Endothelial cell of umbilical vein (primary cell): ENCODE measurements at regions not wholly inside any gene's neighbourhood (a gene's known extent, or its start where the extent isn't known, plus 50 kb on each side); places are given as distances from the start of the nearest gene placed in this dataset.

Experiments
- BruUV-seq: library from RNA; stranded (reverse); fragments of 400-500 nt; replicated peaks from 2 replicates; lab custom pipeline; 2021; lab: Mats Ljungman, UMichigan
- CTCF ChIA-PET: fragments of 300-600, 350-600 bp; sonication (Branson Sonifier 250); formaldehyde crosslinking; loops from one replicate; lab custom pipeline; 2021; ENCODE audit warnings: antibody characterized with exemption, inconsistent platforms; lab: Charles Lee
- POLR2A ChIA-PET: fragments of 300-600, 350-600 bp; sonication (Branson Sonifier 250); formaldehyde crosslinking; loops from one replicate; lab custom pipeline; 2021; ENCODE audit warnings: antibody characterized with exemption, inconsistent platforms; lab: Charles Lee
- DNase-seq: peaks from one replicate; pipeline ENCODE4 v3.0.0-alpha.2; 2011; ENCODE audit warnings: low read depth, low spot score
- FAIRE-seq: peaks from 2 replicates; lab custom pipeline; 2011; peaks lifted over from hg19 to GRCh38; lab: Jason Lieb, UNC
- H2AFZ ChIP-seq: 2 replicates; pipeline ENCODE4 v1.6.0; 2012; ENCODE audit warnings: low read depth, low read length, control low read depth, inconsistent platforms
- H3K27ac ChIP-seq: 2 replicates; pipeline ENCODE4 v1.5.1; 2011; ENCODE audit warnings: low read depth, mild to moderate bottlenecking, control low read depth, low read length, moderate library complexity; ENCODE audit not compliant: insufficient read depth
- H3K27me3 ChIP-seq, 2 experiments: 2 replicates each; pipeline versions ENCODE4 v1.6.0 to v1.6.1; 2011; ENCODE audit warnings: low read length in 2 of 2, mixed read lengths in 1 of 2; ENCODE audit not compliant: control insufficient read depth in 2 of 2, insufficient read depth in 2 of 2
- H3K36me3 ChIP-seq, 2 experiments: 2 replicates in 1 of 2; 3 replicates in 1 of 2; pipeline ENCODE4 v1.5.1; 2011; ENCODE audit warnings: low read length in 2 of 2, mild to moderate bottlenecking in 1 of 2, moderate library complexity in 1 of 2; ENCODE audit not compliant: control insufficient read depth in 2 of 2, insufficient read depth in 2 of 2; ENCODE audit errors: extremely low read depth in 1 of 2
- H3K4me1 ChIP-seq: 3 replicates; pipeline ENCODE4 v1.5.1; 2011; ENCODE audit warnings: mild to moderate bottlenecking, low read length; ENCODE audit not compliant: control insufficient read depth, insufficient read depth; ENCODE audit errors: extremely low read depth
- H3K4me2 ChIP-seq: 2 replicates; pipeline ENCODE4 v1.6.1; 2011; ENCODE audit warnings: low read length, control low read depth, mixed read lengths; ENCODE audit not compliant: insufficient read depth
- H3K4me3 ChIP-seq, 3 experiments: fragments of 200-600 bp in 1 of 3; sonication (generic), shearing (Covaris generic) in 1 of 3; replicated peaks in 1 of 3; 2 replicates each; pipeline ENCODE4 v1.5.1; 2011 to 2016; ENCODE audit warnings: control low read depth in 3 of 3, low read length in 3 of 3, mild to moderate bottlenecking in 2 of 3, inconsistent platforms in 1 of 3, low read depth in 1 of 3, moderate library complexity in 1 of 3; ENCODE audit not compliant: insufficient read depth in 1 of 3
- H3K79me2 ChIP-seq: 2 replicates; pipeline ENCODE4 v1.6.0; 2012; ENCODE audit warnings: low read length, inconsistent platforms; ENCODE audit not compliant: control insufficient read depth, insufficient read depth
- H3K9ac ChIP-seq: replicated peaks from 2 replicates; pipeline ENCODE3; 2011; ENCODE audit warnings: low read length, control low read depth; ENCODE audit not compliant: insufficient read depth; ENCODE audit errors: extremely low read depth
- H3K9me1 ChIP-seq: replicated peaks from 3 replicates; pipeline ENCODE4 v1.6.0; 2011; ENCODE audit warnings: mild to moderate bottlenecking, low read length; ENCODE audit not compliant: control insufficient read depth, insufficient read depth; ENCODE audit errors: extremely low read depth
- H3K9me3 ChIP-seq: replicated peaks from 2 replicates; pipeline ENCODE4 v1.5.1; 2012; ENCODE audit warnings: low read length, inconsistent platforms; ENCODE audit not compliant: control insufficient read depth, insufficient read depth
- H4K20me1 ChIP-seq: replicated peaks from 2 replicates; pipeline ENCODE3; 2011; ENCODE audit warnings: mild to moderate bottlenecking, low read length; ENCODE audit not compliant: control insufficient read depth, insufficient read depth; ENCODE audit errors: extremely low read depth
- CTCF ChIP-seq, 2 donors: IDR thresholded peaks; 1 replicate in 1 of 2; 2 replicates in 1 of 2; pipeline ENCODE4 v1.5.1; 2011; ENCODE audit warnings: low read length in 2 of 2, mild to moderate bottlenecking in 2 of 2, moderate library complexity in 2 of 2, control low read depth in 1 of 2, inconsistent platforms in 1 of 2, low read depth in 1 of 2; ENCODE audit not compliant: insufficient read depth in 1 of 2; ENCODE audit errors: extremely low read depth in 1 of 2
- EZH2 ChIP-seq: IDR thresholded peaks from 2 replicates; pipeline ENCODE4 v1.6.1; 2012; ENCODE audit warnings: borderline replicate concordance, low read depth, mild to moderate bottlenecking, moderate library complexity, low read length, inconsistent platforms; ENCODE audit not compliant: severe bottlenecking
- FOS ChIP-seq: IDR thresholded peaks from 2 replicates; pipeline ENCODE4 v1.6.1; 2011; ENCODE audit warnings: mild to moderate bottlenecking, low read length, moderate library complexity, borderline replicate concordance; ENCODE audit not compliant: insufficient read depth
- GATA2 ChIP-seq: IDR thresholded peaks from 2 replicates; pipeline ENCODE4 v1.7.0; 2011; ENCODE audit warnings: low read depth, mild to moderate bottlenecking, moderate library complexity, mixed read lengths, low read length; ENCODE audit not compliant: insufficient read length, insufficient read depth
- JUN ChIP-seq: IDR thresholded peaks from 2 replicates; pipeline ENCODE4 v1.6.1; 2011; ENCODE audit warnings: borderline replicate concordance, low read depth; ENCODE audit not compliant: insufficient read length, insufficient read depth
- MAX ChIP-seq: IDR thresholded peaks from 2 replicates; pipeline ENCODE4 v1.6.1; 2011; ENCODE audit not compliant: insufficient read depth, insufficient read length
- MYC ChIP-seq: IDR thresholded peaks from one replicate; pipeline ENCODE4 v1.6.1; 2011; ENCODE audit warnings: mild to moderate bottlenecking, low read depth, low read length
- POLR2A ChIP-seq: IDR thresholded peaks from 2 replicates; pipeline ENCODE4 v1.6.1; 2012; ENCODE audit warnings: low read depth, mild to moderate bottlenecking, control low read depth, low read length
- POLR2AphosphoS5 ChIP-seq: IDR thresholded peaks from 2 replicates; pipeline ENCODE4 v1.6.1; 2012; ENCODE audit warnings: low read depth, mild to moderate bottlenecking, control low read depth, low read length, moderate library complexity; ENCODE audit not compliant: insufficient read depth
- dilution Hi-C: fragments of 300-500 bp; cut with MboI; formaldehyde crosslinking; loops from one replicate; pipeline ENCODE4 v1.15.0; 2019; ENCODE audit warnings: low sequenced_read_pairs; ENCODE audit not compliant: extremely low pct_ligation_motif_present
- intact Hi-C: fragments of 100-400 bp; cut with micrococcal nuclease; formaldehyde crosslinking; loops from one replicate; pipeline ENCODE4 v1.10.0; 2022

- TF ChIP-seq CTCF (IDR thresholded peaks at IDR 0.05; ENCODE audit: extremely low read depth in 1 of 2, insufficient read depth in 1 of 2, low read depth in 1 of 2, low read length in 2 of 2) = no peak
- no peak for TF ChIP-seq MAX
- no peak for TF ChIP-seq GATA2
- no peak for TF ChIP-seq POLR2AphosphoS5
- no peak overlapping the region for H3K4me3 ChIP-seq
- no peaks in the 10 kb centered on the region for H3K36me3 ChIP-seq
- BruUV-seq = no TSS peak
- no peak overlapping the region for H3K9ac ChIP-seq
- no peaks in the 10 kb centered on the region for H4K20me1 ChIP-seq
- H3K4me2 ChIP-seq = no peak overlapping the region
- H2AFZ ChIP-seq = no peak overlapping the region
- DNase-seq (no peak), FAIRE-seq (no peak)
- H3K79me2 ChIP-seq = no peaks in the 10 kb centered on the region
- intact Hi-C loops (no loop called here), dilution Hi-C loops (no loop called here)
- ChIA-PET CTCF (interaction anchor here (0.9 to 2.3 kb wide), 3 partner anchors 9 to 25 kb away, joined by 3 to 12 read pairs (median 3); no protein-coding TSS in a partner anchor), POLR2A (no interaction called here)
- no peaks in the 10 kb centered on the region for H3K27me3 ChIP-seq
- no peaks in the 10 kb centered on the region for H3K9me3 ChIP-seq
- no peak overlapping the region for H3K27ac ChIP-seq
- H3K9me1 ChIP-seq = no peaks in the 10 kb centered on the region
- H3K4me1 ChIP-seq = no peaks in the 10 kb centered on the region
Measured at GRCh38 chr18:55845221-55845620, 257.2 kb upstream of the TCF4 start.

- Histone ChIP-seq H3K9me1 (no peaks in the 10 kb centered on the region), H3K9ac (no peak overlapping the region), H3K27me3 (no peaks in the 10 kb centered on the region), H3K4me2 (no peak overlapping the region), H3K79me2 (no peaks in the 10 kb centered on the region), H4K20me1 (no peaks in the 10 kb centered on the region), H3K4me3 (no peak overlapping the region), H3K36me3 (no peaks in the 10 kb centered on the region), H3K9me3 (no peaks in the 10 kb centered on the region), H3K27ac (no peak overlapping the region), H2AFZ (no peak overlapping the region), H3K4me1 (no peaks in the 10 kb centered on the region)
- BruUV-seq = no TSS peak
- dilution Hi-C loops (no loop called here), intact Hi-C loops (no loop called here)
- ChIA-PET POLR2A (no interaction called here), CTCF (no interaction called here)
- TF ChIP-seq POLR2AphosphoS5 (no peak), POLR2A (no peak), JUN (no peak), FOS (no peak), CTCF (IDR thresholded peaks at IDR 0.05; ENCODE audit: extremely low read depth in 1 of 2, insufficient read depth in 1 of 2, low read depth in 1 of 2, low read length in 2 of 2) (no peak), MYC (no peak), EZH2 (no peak), GATA2 (no peak), MAX (no peak)
- FAIRE-seq = no peak
- DNase-seq = no peak
Measured at GRCh38 chr18:55844382-55844781, 256.4 kb upstream of the TCF4 start.
